HG02588 (cell line): ENCODE measurements at regions not wholly inside any gene's neighbourhood (a gene's known extent, or its start where the extent isn't known, plus 50 kb on each side); places are given as distances from the start of the nearest gene placed in this dataset.

ENCODE experiments used
- ATAC-seq: cut with Tn5 transposase; IDR thresholded peaks from one replicate; pipeline ENCODE4 v1.9.1; 2021; ENCODE audit warnings: mild to moderate bottlenecking, moderate library complexity; ENCODE audit not compliant: unreplicated experiment

- ATAC-seq = no peak
Observed at GRCh38 chr15:69806287-69806915, 291.3 kb downstream of the TLE3 start.

- no peak for ATAC-seq
Observed at GRCh38 chr15:69807721-69808120, 290.0 kb downstream of the TLE3 start.

- no peak for ATAC-seq
Observed at GRCh38 chr15:69808756-69809155, 289.0 kb downstream of the TLE3 start.

DNA sequence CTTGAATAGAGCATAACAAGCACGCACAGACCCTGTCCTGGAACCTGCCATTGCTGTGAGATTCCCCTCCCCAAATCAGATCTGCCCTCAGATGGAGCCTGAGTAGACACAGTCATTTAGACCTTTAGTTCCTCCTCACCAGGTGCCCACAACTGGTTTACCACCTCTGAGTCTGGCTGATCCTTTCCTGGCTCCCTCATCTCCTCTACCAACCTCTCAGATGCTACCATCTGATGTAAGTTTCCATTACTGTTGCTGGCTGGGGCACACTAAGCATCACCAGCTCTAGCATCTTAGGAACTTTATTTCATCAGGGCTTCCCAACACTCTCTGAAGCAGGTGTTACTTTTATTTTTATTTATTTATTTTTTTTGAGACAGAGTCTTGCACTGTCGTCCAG is 288.3 kb downstream of the TLE3 start:
- ATAC-seq = no peak

DNA sequence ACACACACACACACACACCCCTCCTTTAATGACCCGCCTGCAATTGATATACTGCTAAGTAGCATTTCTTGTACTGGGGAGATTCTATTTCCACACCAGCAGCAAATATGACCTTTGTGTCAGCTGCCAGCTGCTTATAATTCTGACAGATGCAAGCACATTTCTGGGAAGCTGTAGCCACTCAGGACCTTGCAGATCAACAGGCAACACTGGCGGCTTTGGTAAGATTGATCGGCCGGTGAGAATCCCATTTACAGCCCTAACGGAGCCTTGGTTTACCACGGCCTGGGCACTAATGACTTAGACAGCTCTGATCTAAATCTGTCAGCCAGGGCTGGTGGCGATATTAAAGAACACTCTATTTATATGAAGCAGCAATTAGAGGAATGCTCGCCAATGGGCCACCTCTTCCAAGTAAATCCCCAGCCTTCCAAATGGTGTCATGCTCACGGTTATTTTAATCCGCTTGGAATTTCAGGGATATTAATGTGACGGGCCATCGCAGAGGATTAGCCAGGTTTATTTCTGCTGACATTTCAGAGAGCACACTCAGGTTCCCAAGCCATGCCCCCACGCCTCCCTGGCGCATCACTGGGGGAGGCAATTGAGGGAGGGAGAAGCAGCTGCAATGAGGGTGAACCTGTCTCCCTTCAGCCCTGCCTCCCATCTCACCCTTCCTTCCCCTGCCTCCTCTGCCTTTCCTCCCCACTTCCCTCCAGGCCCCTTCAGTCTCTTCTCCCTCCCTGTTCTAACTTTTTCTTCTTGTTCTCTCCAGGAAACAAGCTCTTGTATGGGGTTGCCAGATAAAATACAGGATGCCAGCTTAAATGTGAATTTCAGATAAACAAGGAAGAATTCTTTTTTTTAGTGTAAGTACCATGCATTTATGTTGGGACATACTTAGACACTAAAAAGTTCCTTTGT is 287.0 kb downstream of the TLE3 start:
- no peak for ATAC-seq

GRCh38 chr15:69812861-69813261 is 284.9 kb downstream of the TLE3 start:
- no peak for ATAC-seq

DNA sequence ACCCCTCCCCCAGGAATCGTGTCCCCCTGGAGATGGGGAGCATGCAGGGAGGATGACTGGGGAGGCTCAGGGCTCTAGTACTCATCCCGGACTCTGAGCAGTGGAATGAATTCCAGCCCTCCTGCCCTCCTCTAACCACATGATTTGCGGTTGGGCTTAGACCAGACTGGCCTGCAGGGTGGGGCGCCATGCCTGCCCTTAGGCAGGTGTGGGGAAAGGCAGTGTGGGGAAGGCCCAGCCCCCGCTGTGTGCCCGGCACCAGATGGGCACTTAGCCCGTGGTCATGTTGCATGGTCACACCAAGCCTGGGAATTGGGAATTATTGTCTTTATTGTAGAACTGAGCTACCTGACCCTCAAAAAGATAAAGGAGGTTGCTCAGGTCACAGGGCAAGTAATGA is 283.8 kb downstream of the TLE3 start:
- no peak for ATAC-seq

DNA sequence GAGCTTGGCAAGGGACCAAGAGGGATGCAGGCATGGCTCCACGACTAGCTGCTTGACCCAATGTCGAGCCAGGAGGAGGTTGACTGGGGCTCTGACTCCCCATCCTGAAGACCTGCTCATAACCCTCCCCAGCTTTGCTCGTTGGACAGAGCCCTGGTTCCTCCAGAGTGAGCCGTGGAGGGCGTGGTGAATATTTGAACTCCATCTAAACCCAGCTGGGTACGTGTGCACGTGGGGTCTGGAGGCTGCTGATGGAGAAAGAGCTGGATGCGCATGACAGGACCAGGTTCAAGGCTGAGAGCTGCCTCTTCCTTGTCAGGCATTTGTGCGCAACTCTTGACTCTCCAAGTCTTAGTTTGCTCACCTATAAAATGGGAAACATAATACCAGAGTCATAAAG is 282.8 kb downstream of the TLE3 start:
- ATAC-seq = no peak

DNA sequence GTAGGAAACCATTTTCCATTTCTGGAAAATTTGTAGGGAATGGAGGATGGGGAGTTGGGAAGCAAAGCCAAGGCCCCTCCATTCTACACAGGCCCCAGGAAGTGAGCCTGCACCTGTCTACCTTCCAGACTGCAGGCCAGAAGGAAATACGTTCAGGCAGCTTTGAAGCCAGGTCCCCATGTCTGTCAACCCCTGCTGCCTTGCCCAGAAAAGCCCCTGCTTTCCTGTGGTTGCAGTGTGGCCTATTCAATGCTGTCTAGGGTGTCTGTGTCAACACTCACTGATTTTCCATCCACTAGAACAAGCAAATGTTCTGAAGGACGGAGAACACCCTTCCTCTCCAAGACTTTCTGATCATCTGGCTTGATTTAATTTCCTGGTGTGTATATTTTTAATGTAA is 281.9 kb downstream of the TLE3 start:
- no peak for ATAC-seq

DNA sequence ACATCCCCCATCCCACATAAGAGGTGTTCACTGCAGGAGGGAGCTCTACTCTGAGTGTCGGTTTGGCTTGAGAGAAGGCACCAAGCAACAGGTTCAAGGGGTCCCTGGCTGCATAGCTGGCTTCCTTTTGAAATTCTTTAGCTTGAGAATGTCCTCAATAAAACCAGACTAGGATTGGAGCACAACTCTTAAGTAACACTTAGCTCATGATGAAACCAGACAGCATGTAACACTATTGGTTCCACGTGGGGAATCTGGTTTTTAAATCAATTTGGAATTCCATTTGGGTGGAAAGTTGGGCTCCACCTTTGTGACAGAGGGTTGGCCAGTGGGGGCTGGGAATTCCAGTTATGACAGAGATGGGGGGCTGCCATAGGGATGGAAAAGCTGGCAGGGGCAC is 281.2 kb downstream of the TLE3 start:
- ATAC-seq = no peak

- ATAC-seq = no peak
Observed at GRCh38 chr15:69818529-69818928, 279.2 kb downstream of the TLE3 start.

GRCh38 chr15:69819371-69819770 is 278.3 kb downstream of the TLE3 start:
- ATAC-seq = no peak

DNA sequence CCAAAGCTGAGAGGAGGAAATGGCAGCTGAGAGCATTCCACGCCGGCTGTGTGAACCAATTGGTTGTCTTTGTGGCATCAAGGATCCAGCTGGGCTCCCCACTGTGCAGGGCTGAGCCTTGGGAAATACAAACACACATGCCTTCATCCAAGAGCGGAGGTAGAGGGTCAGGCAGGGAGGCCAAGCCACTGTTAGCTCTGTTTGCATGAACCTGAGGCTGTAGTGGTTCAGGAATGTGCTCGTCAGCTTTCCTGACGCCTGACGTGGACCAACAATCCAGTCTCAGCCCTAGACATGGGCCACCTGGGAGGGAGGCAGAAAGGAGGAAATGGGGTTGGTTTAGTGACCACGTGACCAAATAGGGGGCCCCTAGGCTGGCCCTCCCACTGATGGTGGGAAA is 276.9 kb downstream of the TLE3 start:
- ATAC-seq = no peak

GRCh38 chr15:69823223-69823907 is 274.4 kb downstream of the TLE3 start:
- no peak for ATAC-seq

DNA sequence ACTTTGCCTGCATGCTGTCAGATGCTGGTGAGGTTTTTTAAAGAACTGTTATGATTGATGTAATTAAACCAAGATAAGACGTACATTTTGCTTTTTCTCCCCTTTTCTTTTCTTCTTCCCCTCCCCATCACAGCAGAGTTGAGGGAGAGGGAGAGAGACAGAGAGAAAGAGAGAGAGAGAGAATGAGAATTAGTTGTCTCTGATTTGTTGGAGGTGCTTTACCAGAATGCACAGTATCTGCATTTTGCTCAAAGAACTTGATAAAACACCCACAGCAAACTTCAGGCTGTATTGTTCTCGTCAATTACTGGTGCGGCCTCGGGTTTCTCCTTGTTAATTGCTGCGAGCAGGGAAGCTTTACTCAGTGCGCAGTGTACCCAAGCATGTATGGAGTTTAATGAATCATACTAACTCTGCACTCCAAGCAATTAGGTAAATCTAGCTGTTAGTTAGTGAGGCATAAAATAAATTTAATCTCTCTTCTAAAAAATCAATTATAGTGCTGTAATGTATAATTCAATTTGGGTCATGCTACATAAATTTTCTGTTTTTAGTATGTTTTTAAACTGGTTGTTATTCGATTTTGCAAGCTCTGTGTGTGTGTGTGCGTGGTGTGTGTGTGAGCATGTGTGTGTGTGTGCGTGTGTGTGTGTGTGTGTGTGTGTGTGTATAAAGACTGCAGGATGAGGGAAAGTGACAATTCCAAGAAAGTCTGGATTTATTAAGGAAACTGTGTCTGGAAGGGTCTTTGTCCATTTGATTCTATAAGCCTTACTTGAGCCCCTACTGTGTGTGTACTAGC is 273.4 kb downstream of the TLE3 start:
- no peak for ATAC-seq

DNA sequence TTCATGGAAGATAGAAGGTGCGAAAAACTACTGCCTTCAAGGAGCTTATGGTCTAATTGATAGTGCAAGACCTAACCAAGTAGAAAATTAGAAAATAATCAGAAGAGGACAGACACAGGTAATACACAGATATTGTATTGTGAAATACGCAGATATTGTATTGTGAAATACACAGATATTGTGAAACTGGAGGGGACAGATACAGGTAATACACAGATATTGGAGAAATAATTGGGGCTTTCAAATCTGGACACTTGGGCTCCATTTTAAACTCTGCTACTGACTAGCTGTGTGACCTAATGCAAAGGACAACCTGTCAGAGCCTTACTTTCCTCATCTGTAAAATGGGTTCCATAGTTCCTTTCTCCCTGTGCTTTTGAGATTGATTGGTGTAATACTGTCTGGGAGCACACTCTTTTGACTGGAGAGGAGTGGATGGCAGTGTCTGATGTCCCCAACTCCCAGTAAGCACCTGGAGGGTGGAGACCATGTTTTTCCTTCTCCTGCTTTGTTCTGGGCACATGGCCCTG is 272.8 kb downstream of the TLE3 start:
- no peak for ATAC-seq

DNA sequence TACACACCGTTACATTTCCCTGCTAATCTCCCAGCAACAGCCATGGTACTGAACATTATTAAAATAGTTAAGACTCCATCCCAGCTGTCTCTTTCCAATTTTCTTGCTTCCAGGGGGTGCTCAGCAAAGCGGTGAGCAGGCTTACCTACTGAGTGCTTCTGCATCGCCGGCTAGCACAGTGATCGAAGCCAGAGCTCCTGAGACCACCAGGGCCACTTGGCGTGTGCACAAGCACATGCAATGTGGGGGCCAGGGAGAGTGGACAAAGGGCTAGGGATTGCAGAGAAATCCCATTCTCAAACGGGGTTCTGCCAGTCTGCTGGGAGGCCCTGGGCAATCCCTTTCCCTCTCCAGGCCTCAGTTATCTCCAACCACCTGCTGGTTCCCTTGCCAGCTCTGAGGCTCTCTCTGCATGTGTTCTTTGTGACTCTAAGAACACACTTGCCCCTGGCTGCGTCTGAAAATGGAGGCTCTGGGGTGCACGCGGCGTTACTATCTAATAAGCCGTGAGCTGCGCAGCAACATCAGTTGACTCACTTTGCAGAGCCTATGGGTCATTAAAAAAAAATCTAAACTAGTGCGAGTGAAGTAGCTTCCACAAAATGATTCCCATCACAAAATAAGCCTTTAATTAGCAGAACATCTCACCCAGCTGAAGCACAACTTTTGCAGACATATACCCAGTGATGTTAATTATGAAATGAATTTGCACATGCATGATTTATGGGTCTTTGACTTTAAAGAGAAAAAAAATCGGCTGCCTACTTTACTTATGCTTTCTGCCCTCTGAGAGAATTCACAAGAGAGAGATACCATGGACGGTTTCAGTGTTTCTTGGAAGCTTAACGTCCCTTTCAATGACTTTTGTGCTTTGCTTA is 271.5 kb downstream of the TLE3 start:
- ATAC-seq = no peak

DNA sequence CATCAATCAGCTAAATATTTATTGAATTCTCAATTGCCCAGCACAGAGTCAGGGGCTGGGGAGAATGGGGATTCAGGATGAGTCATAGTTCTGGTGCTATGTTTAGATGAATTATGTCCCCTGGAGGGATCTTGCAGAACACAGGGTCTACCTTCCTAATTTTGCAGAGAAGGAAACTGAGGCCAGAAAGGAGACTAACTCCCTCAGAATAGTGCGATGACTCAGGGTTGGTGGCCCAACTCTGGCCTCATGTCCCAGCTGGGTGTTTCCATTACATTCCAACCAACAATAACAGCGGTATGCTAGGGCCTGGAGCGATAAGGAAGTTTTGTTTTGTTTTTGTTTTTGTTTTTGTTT is 270.9 kb downstream of the TLE3 start:
- ATAC-seq = no peak

DNA sequence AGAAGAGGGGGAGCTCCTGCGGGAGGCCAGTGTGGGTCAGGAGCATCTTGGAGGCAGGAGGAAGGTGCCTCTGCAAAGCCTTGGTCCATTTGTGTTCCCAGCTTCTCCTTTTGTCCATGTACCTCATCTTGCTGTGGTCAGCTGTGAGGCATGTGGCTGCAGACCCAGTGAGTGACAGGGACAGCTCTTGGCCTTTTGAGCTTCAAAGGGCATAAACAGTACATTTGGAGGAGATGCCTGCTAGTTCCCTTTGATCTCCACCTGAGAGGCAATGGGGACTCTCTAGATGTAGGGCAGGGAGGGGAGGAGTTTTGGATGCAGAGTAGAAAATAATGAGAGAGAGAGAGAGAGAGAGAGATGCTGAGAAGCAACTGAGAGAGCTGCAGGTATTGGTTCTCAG is 270.0 kb downstream of the TLE3 start:
- ATAC-seq = no peak
